HG03175 (cell line): ENCODE measurements at regions not wholly inside any gene's neighbourhood (a gene's known extent, or its start where the extent isn't known, plus 50 kb on each side); places are given as distances from the start of the nearest gene placed in this dataset.
"Not testable (repeated sequence)": the region's sequence is repeated elsewhere in the genome, so short reads cannot be mapped to it uniquely, and the experiment has no call there.

Source experiments
- ATAC-seq: cut with Tn5 transposase; IDR thresholded peaks from one replicate; pipeline ENCODE4 v1.9.1; 2021; ENCODE audit warnings: mild to moderate bottlenecking, moderate library complexity; ENCODE audit not compliant: unreplicated experiment

GRCh38 chr6:8982668-8983067 lies 547.3 kb upstream of the SLC35B3 start:
- no peak for ATAC-seq

- ATAC-seq = no peak
Measured at GRCh38 chr6:8973395-8973794, 538.0 kb upstream of the SLC35B3 start.

GRCh38 chr6:8969747-8970146 lies 534.4 kb upstream of the SLC35B3 start:
- ATAC-seq = no peak

- no peak for ATAC-seq
Measured at GRCh38 chr6:8958894-8959511, 523.7 kb upstream of the SLC35B3 start.

- ATAC-seq = no peak
Measured at GRCh38 chr6:8953310-8953709, 518.0 kb upstream of the SLC35B3 start.

GRCh38 chr6:8948733-8949132 lies 513.4 kb upstream of the SLC35B3 start:
- ATAC-seq = no peak

- no peak for ATAC-seq
Measured at GRCh38 chr6:8947900-8948299, 512.6 kb upstream of the SLC35B3 start.

- ATAC-seq = no peak
Measured at GRCh38 chr6:8944548-8944947, 509.2 kb upstream of the SLC35B3 start.

GRCh38 chr6:8943073-8943472 lies 507.7 kb upstream of the SLC35B3 start:
- ATAC-seq = no peak

GRCh38 chr6:8941577-8941976 lies 506.2 kb upstream of the SLC35B3 start:
- no peak for ATAC-seq

- no peak for ATAC-seq
Measured at GRCh38 chr6:8940356-8940755, 505.0 kb upstream of the SLC35B3 start.

GRCh38 chr6:8939615-8940014 lies 504.3 kb upstream of the SLC35B3 start:
- ATAC-seq = no peak

- ATAC-seq = no peak
Measured at GRCh38 chr6:8934318-8934717, 499.0 kb upstream of the SLC35B3 start.

GRCh38 chr6:8930009-8930408 lies 494.7 kb upstream of the SLC35B3 start:
- no peak for ATAC-seq

GRCh38 chr6:8920244-8920643 lies 484.9 kb upstream of the SLC35B3 start:
- not testable (repeated sequence) for ATAC-seq

- no peak for ATAC-seq
Measured at GRCh38 chr6:8918196-8918595, 482.9 kb upstream of the SLC35B3 start.

- no peak for ATAC-seq
Measured at GRCh38 chr6:8914700-8915099, 479.4 kb upstream of the SLC35B3 start.

GRCh38 chr6:8908638-8909037 lies 473.3 kb upstream of the SLC35B3 start:
- ATAC-seq = no peak

GRCh38 chr6:8906699-8907098 lies 471.4 kb upstream of the SLC35B3 start:
- no peak for ATAC-seq

- ATAC-seq = no peak
Measured at GRCh38 chr6:8905757-8906156, 470.4 kb upstream of the SLC35B3 start.

GRCh38 chr6:8904754-8905153 lies 469.4 kb upstream of the SLC35B3 start:
- peak; percentile 53 for ATAC-seq

GRCh38 chr6:8900056-8900455 lies 464.7 kb upstream of the SLC35B3 start:
- no peak for ATAC-seq

GRCh38 chr6:8889514-8889913 lies 454.2 kb upstream of the SLC35B3 start:
- no peak for ATAC-seq
